ENCODE measurements at regions not wholly inside any gene's neighbourhood (a gene's known extent, or its start where the extent isn't known, plus 50 kb on each side); places are given as distances from the start of the nearest gene placed in this dataset.
"Not testable (repeated sequence)": the region's sequence is repeated elsewhere in the genome, so short reads cannot be mapped to it uniquely, and the experiment has no call there.

DNA sequence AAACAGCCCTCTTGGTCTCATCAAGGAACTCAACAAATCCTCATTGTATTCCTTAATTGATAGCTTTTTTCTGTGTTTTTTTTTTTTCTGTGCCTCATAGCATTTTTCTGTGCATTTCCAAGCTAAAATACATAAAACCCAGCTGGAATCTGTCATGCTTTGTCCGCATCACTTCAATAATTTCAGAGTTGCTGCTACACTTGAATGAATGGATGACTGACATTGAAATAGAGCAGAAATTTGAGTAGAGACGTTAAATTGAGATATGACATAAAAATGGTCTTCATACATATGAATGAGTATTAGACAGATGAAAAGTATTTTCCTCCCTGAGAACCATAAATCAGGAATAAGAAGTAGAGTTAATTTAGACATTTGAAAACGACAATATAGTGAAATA, 593.2 kb downstream of the TMA16 start:
- Histone ChIP-seq H3K4me1 (ENCODE audit: insufficient read depth, low read length) (no peaks in the 10 kb centered on the region), H3K4me3 (ENCODE audit: low read length) (no peak overlapping the region), H3K27ac (ENCODE audit: low read depth, low read length) (no peak overlapping the region), H3K9me3 (ENCODE audit: insufficient read depth, low read depth, low read length) (no peaks in the 10 kb centered on the region), H3K9ac (ENCODE audit: low read depth, low read length) (no peak overlapping the region), H3K36me3 (ENCODE audit: insufficient read depth, low read length) (no peaks in the 10 kb centered on the region), H3K27me3 (ENCODE audit: insufficient read depth, low read length) (no peaks in the 10 kb centered on the region)
- 95% methylated on average over 2 of the region's 3 CpGs for WGBS

DNA sequence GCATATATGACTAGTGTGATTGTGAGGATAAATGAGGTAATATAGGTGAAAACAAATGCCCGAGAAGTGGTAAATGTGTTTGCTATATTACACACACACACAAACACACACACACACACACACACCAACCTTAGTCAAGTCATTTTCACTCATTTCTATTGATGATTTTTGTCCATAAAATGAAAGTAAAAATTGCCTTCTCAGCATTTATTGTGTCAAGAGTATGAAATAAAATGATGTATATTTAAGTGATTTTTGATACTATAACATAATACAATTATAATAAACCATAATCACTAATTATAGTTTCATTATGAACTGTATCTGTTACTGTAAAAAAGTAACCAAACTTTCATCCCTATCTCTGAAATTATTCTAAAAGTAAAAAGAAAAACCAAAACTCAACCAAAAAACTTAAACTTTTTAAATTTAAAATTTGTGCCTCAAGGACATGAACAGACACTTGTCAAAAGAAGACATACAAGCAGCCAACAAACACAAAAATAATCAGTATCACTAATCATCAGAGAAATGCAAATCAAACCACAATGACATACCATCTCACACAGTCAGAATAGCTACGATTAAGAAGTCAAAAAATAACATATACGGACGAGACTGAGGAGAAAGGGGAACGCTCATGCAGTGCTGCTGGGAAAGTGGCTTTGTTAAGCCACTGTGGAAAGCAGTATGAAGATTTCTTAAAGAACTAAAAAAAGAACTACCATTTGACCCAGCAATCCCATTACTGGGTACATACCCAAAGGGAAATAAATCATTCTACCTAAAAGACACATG, 601.0 kb downstream of the TMA16 start:
- Histone ChIP-seq H3K4me3 (ENCODE audit: low read length) (no peak overlapping the region), H3K9me3 (ENCODE audit: insufficient read depth, low read depth, low read length) (no peaks in the 10 kb centered on the region), H3K27me3 (ENCODE audit: insufficient read depth, low read length) (no peaks in the 10 kb centered on the region), H3K36me3 (ENCODE audit: insufficient read depth, low read length) (no peaks in the 10 kb centered on the region), H3K9ac (ENCODE audit: low read depth, low read length) (no peak overlapping the region), H3K27ac (ENCODE audit: low read depth, low read length) (no peak overlapping the region), H3K4me1 (ENCODE audit: insufficient read depth, low read length) (no peaks in the 10 kb centered on the region; the same call in 1 of the 2 replicates)
- 98% methylated on average over 4 of the region's 5 CpGs for WGBS

- Histone ChIP-seq H3K27ac (ENCODE audit: low read depth, low read length) (no peak overlapping the region), H3K4me1 (ENCODE audit: insufficient read depth, low read length) (no peaks in the 10 kb centered on the region; the same call in 1 of the 2 replicates), H3K36me3 (ENCODE audit: insufficient read depth, low read length) (no peaks in the 10 kb centered on the region), H3K9ac (ENCODE audit: low read depth, low read length) (no peak overlapping the region), H3K9me3 (ENCODE audit: insufficient read depth, low read depth, low read length) (no peaks in the 10 kb centered on the region), H3K27me3 (ENCODE audit: insufficient read depth, low read length) (no peaks in the 10 kb centered on the region), H3K4me3 (ENCODE audit: low read length) (no peak overlapping the region)
- WGBS: 97% methylated on average over 2 of the region's 5 CpGs
Observed at GRCh38 chr4:164096766-164097518, 602.5 kb downstream of the TMA16 start.

- not testable (repeated sequence) for H3K9me3 ChIP-seq (ENCODE audit: insufficient read depth, low read depth, low read length); H3K4me3 ChIP-seq (ENCODE audit: low read length); H3K36me3 ChIP-seq (ENCODE audit: insufficient read depth, low read length); H3K4me1 ChIP-seq (ENCODE audit: insufficient read depth, low read length); H3K27ac ChIP-seq (ENCODE audit: low read depth, low read length); H3K27me3 ChIP-seq (ENCODE audit: insufficient read depth, low read length); H3K9ac ChIP-seq (ENCODE audit: low read depth, low read length)
- WGBS: 87% methylated on average over 23 of the region's 23 CpGs
Observed at GRCh38 chr4:164100741-164101365, 606.4 kb downstream of the TMA16 start.

- H3K36me3 ChIP-seq (ENCODE audit: insufficient read depth, low read length): no peaks in the 10 kb centered on the region
- no peaks in the 10 kb centered on the region for H3K9me3 ChIP-seq (ENCODE audit: insufficient read depth, low read depth, low read length)
- peaks cover 4% of the 10 kb centered on the region; the same call in 1 of the 2 replicates for H3K4me1 ChIP-seq (ENCODE audit: insufficient read depth, low read length)
- H3K4me3 ChIP-seq (ENCODE audit: low read length): no peak overlapping the region
- no peak overlapping the region for H3K27ac ChIP-seq (ENCODE audit: low read depth, low read length)
- WGBS: 98% methylated on average over 2 of the region's 2 CpGs
- no peak overlapping the region for H3K9ac ChIP-seq (ENCODE audit: low read depth, low read length)
- no peaks in the 10 kb centered on the region for H3K27me3 ChIP-seq (ENCODE audit: insufficient read depth, low read length)
Observed at GRCh38 chr4:164108971-164109370, 614.5 kb downstream of the TMA16 start.

DNA sequence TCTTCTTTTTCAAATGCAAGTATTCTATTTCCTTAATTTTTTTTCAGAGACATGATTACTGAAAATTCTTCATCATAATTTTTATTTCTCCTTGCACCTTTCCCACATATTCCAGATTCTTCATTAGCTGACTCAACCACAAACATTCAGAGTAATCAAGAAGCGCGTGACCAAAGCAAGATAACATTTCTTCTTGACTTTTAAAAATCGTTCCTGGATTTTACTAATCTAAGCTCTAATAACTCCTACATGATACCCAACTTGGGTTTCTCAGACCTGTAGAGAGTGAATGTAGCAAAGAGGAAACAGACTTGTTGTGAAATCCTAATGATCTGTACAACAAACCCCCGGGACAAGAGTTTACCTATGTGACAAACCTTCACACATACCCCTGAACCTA, 615.0 kb downstream of the TMA16 start:
- Histone ChIP-seq H3K4me1 (ENCODE audit: insufficient read depth, low read length) (peaks cover 4% of the 10 kb centered on the region; the same call in 1 of the 2 replicates), H3K4me3 (ENCODE audit: low read length) (no peak overlapping the region), H3K27me3 (ENCODE audit: insufficient read depth, low read length) (no peaks in the 10 kb centered on the region), H3K9ac (ENCODE audit: low read depth, low read length) (no peak overlapping the region), H3K36me3 (ENCODE audit: insufficient read depth, low read length) (no peaks in the 10 kb centered on the region), H3K9me3 (ENCODE audit: insufficient read depth, low read depth, low read length) (no peaks in the 10 kb centered on the region), H3K27ac (ENCODE audit: low read depth, low read length) (no peak overlapping the region)
- 90% methylated on average over 3 of the region's 4 CpGs for WGBS

DNA sequence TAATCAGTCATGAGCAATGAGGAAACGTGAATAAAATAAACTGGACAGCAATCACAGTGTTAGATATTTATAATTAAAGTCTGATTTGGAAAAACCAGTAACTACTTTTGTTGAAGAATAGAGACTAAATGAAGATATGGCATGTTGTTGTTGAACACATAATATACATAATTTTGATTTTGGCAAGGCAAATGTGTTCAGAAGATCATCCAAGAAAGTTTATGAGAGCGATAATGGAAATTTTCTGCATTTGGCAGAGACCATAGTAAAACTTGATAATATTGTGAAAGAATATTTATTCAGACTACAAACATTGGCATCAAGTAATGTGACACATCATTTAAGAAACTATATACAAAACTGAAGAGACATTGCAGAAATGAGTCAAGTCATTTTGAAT, 620.7 kb downstream of the TMA16 start:
- no peaks in the 10 kb centered on the region for H3K27me3 ChIP-seq (ENCODE audit: insufficient read depth, low read length)
- no peak overlapping the region for H3K4me3 ChIP-seq (ENCODE audit: low read length)
- peaks cover 4% of the 10 kb centered on the region; the same call in 1 of the 2 replicates for H3K4me1 ChIP-seq (ENCODE audit: insufficient read depth, low read length)
- no peak overlapping the region for H3K27ac ChIP-seq (ENCODE audit: low read depth, low read length)
- H3K9ac ChIP-seq (ENCODE audit: low read depth, low read length): no peak overlapping the region
- no peaks in the 10 kb centered on the region for H3K36me3 ChIP-seq (ENCODE audit: insufficient read depth, low read length)
- WGBS: 100% methylated on average over 2 of the region's 2 CpGs
- no peaks in the 10 kb centered on the region for H3K9me3 ChIP-seq (ENCODE audit: insufficient read depth, low read depth, low read length)

GRCh38 chr4:164116286-164116685, 621.8 kb downstream of the TMA16 start:
- no peaks in the 10 kb centered on the region for H3K27me3 ChIP-seq (ENCODE audit: insufficient read depth, low read length)
- H3K9ac ChIP-seq (ENCODE audit: low read depth, low read length): no peak overlapping the region
- WGBS: no CpG with 5 or more reads among the region's 1 CpG
- no peak overlapping the region for H3K4me3 ChIP-seq (ENCODE audit: low read length)
- peaks cover 4% of the 10 kb centered on the region; the same call in 1 of the 2 replicates for H3K4me1 ChIP-seq (ENCODE audit: insufficient read depth, low read length)
- H3K9me3 ChIP-seq (ENCODE audit: insufficient read depth, low read depth, low read length): no peaks in the 10 kb centered on the region
- H3K36me3 ChIP-seq (ENCODE audit: insufficient read depth, low read length): no peaks in the 10 kb centered on the region
- H3K27ac ChIP-seq (ENCODE audit: low read depth, low read length): no peak overlapping the region

DNA sequence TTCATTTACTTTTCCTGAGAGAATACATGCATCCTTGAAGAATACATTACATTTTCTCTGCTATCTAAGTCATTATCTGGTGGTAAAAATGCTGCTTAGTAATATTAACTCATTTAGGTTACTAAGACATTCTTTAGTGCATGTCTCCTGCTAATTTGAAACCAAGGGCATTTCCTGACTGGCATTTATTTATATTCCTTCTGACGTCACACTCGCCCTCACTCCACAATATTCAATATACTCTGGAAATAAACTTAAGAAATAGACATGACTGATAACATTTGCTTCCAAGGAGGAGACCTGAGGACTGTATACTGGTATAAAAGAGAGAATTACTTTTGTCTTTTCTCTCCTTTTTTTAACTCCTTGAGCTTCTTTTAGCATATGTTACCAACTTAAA, 619.5 kb upstream of the SMIM31 start:
- Histone ChIP-seq H3K27ac (ENCODE audit: low read depth, low read length) (no peak overlapping the region), H3K36me3 (ENCODE audit: insufficient read depth, low read length) (no peaks in the 10 kb centered on the region), H3K9me3 (ENCODE audit: insufficient read depth, low read depth, low read length) (no peaks in the 10 kb centered on the region), H3K4me1 (ENCODE audit: insufficient read depth, low read length) (peaks cover 5% of the 10 kb centered on the region; the same call in 1 of the 2 replicates), H3K4me3 (ENCODE audit: low read length) (no peak overlapping the region), H3K27me3 (ENCODE audit: insufficient read depth, low read length) (no peaks in the 10 kb centered on the region), H3K9ac (ENCODE audit: low read depth, low read length) (no peak overlapping the region)
- WGBS: 100% methylated on average over 2 of the region's 2 CpGs

- Histone ChIP-seq H3K27ac (ENCODE audit: low read depth, low read length) (no peak overlapping the region; the same call in 1 of the 2 replicates), H3K9ac (ENCODE audit: low read depth, low read length) (no peak overlapping the region)
Observed at GRCh38 chr4:164136180-164136616, 617.7 kb upstream of the SMIM31 start.

GRCh38 chr4:164138521-164138920, 615.4 kb upstream of the SMIM31 start:
- WGBS: 95% methylated on average over 2 of the region's 2 CpGs
- Histone ChIP-seq H3K9ac (ENCODE audit: low read depth, low read length) (no peak overlapping the region), H3K27me3 (ENCODE audit: insufficient read depth, low read length) (no peaks in the 10 kb centered on the region), H3K4me3 (ENCODE audit: low read length) (no peak overlapping the region), H3K4me1 (ENCODE audit: insufficient read depth, low read length) (peaks cover 5% of the 10 kb centered on the region; the same call in 1 of the 2 replicates), H3K27ac (ENCODE audit: low read depth, low read length) (no peak overlapping the region), H3K9me3 (ENCODE audit: insufficient read depth, low read depth, low read length) (peaks cover 7% of the 10 kb centered on the region; the same call in 1 of the 2 replicates), H3K36me3 (ENCODE audit: insufficient read depth, low read length) (no peaks in the 10 kb centered on the region)

More at GRCh38 chr4:164136180-164136616, 617.7 kb upstream of the SMIM31 start:
- H3K9me3 ChIP-seq (ENCODE audit: insufficient read depth, low read depth, low read length): peaks cover 7% of the 10 kb centered on the region; the same call in 1 of the 2 replicates
- H3K4me3 ChIP-seq (ENCODE audit: low read length): no peak overlapping the region
- peaks cover 5% of the 10 kb centered on the region; the same call in 1 of the 2 replicates for H3K4me1 ChIP-seq (ENCODE audit: insufficient read depth, low read length)
- WGBS: 91% methylated on average over 2 of the region's 2 CpGs
- no peaks in the 10 kb centered on the region for H3K27me3 ChIP-seq (ENCODE audit: insufficient read depth, low read length)
- H3K36me3 ChIP-seq (ENCODE audit: insufficient read depth, low read length): no peaks in the 10 kb centered on the region
